ENCODE measurements at regions not wholly inside any gene's neighbourhood (a gene's known extent, or its start where the extent isn't known, plus 50 kb on each side); places are given as distances from the start of the nearest gene placed in this dataset.

DNA sequence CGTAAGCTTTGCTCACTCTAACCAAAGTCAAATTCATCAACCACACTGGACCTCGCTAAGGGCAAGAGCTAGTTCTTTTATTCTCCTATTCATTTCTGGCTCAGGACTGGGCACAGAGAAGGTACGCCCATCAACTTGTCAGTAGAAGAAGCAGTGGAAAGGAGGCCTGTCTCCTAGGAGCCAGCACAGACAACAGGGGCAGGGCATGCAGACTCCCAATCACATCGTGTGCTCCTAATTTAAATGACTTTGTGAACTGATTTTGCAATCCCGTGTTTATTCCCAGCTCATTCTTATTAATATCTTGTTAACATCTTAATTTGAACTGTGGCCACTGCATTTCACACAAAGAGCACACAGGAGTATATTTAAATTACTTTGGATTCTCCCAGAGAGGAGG, 161.1 kb upstream of the BCL6 start:
- TF ChIP-seq RCOR1 (IDR thresholded peaks at IDR 0.05; ENCODE audit: low read length): no peak
- TF ChIP-seq RFX5 (IDR thresholded peaks at IDR 0.05; ENCODE audit: low read length): no peak
- Histone ChIP-seq H3K27me3 (ENCODE audit: insufficient read depth) (no peaks in the 10 kb centered on the region), H3K9me3 (no peaks in the 10 kb centered on the region), H3K9me2 (no peaks in the 10 kb centered on the region), H3K36me3 (replicated peaks in 1 of 2; ENCODE audit: control insufficient read depth in 1 of 2, insufficient read depth in 2 of 2, low read length in 1 of 2) (no peaks in the 10 kb centered on the region), H3K79me2 (ENCODE audit: insufficient read depth) (no peaks in the 10 kb centered on the region), H3K4me2 (no peak overlapping the region), H3K4me1 (ENCODE audit: control insufficient read depth in 1 of 2, insufficient read depth in 2 of 2, low read depth in 1 of 2, low read length in 1 of 2) (peaks cover 0 to 4% of the 10 kb centered on the region in 2 experiments; a peak in 1 of 4 replicates), H3K4me3 (ENCODE audit: low read depth in 2 of 2, low read length in 1 of 2) (no peak overlapping the region), H3K9ac (no peak overlapping the region), H4K20me1 (ENCODE audit: insufficient read depth) (no peaks in the 10 kb centered on the region), H3F3A (replicated peaks; ENCODE audit: insufficient read depth) (no peaks in the 10 kb centered on the region), H2AFZ (ENCODE audit: low read depth) (no peak overlapping the region), H3K27ac (ENCODE audit: low read depth in 2 of 2, low read length in 1 of 2) (no peak overlapping the region)
- POLR2A ChIA-PET: no interaction called here
- CTCF ChIA-PET: interaction anchor here (0.6 to 2.9 kb wide), 2 partner anchors 166 to 783 kb away, joined by 3 to 8 read pairs; no protein-coding TSS in a partner anchor
- 49% methylated on average over 5 of the region's 5 CpGs for WGBS (ENCODE audit: low lambda C conversion rate)
- no peak for DNase-seq

DNA sequence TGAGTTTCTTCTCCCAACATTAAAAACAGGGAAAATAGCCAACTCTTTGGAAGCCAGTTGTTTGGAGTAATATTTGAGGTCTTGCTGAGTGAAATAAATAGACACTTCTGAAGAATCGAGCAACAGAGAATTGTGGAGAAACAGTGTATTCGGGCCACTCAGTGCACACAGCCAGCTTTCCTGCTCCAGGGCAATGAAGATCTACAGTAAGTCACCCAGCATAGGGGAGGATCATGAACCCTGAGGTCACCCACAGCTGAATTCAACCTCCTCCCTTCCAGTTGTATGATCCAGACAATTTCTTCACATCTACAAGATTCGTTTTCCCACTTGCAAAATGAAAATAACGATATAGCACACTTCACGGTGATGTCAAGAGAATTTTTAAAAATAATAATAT, 161.7 kb upstream of the BCL6 start:
- no peaks in the 10 kb centered on the region for H3K9me3 ChIP-seq
- H3K9ac ChIP-seq: no peak overlapping the region
- no peaks in the 10 kb centered on the region for H3F3A ChIP-seq (replicated peaks; ENCODE audit: insufficient read depth)
- H3K4me1 ChIP-seq (ENCODE audit: control insufficient read depth in 1 of 2, insufficient read depth in 2 of 2, low read depth in 1 of 2, low read length in 1 of 2): peaks cover 0 to 4% of the 10 kb centered on the region in 2 experiments; a peak in 1 of 4 replicates
- no peak for TF ChIP-seq NFIC (IDR thresholded peaks at IDR 0.05; ENCODE audit: borderline replicate concordance)
- TF ChIP-seq, protein P1, sequence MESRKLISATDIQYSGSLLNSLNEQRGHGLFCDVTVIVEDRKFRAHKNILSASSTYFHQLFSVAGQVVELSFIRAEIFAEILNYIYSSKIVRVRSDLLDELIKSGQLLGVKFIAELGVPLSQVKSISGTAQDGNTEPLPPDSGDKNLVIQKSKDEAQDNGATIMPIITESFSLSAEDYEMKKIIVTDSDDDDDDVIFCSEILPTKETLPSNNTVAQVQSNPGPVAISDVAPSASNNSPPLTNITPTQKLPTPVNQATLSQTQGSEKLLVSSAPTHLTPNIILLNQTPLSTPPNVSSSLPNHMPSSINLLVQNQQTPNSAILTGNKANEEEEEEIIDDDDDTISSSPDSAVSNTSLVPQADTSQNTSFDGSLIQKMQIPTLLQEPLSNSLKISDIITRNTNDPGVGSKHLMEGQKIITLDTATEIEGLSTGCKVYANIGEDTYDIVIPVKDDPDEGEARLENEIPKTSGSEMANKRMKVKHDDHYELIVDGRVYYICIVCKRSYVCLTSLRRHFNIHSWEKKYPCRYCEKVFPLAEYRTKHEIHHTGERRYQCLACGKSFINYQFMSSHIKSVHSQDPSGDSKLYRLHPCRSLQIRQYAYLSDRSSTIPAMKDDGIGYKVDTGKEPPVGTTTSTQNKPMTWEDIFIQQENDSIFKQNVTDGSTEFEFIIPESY (IDR thresholded peaks at IDR 0.05; ENCODE audit: borderline replicate concordance, low read depth): no peak
- DNase-seq: no peak
- no peaks in the 10 kb centered on the region for H3K36me3 ChIP-seq (replicated peaks in 1 of 2; ENCODE audit: control insufficient read depth in 1 of 2, insufficient read depth in 2 of 2, low read length in 1 of 2)
- H3K79me2 ChIP-seq (ENCODE audit: insufficient read depth): no peaks in the 10 kb centered on the region
- no peak overlapping the region for H2AFZ ChIP-seq (ENCODE audit: low read depth)
- no peak overlapping the region for H3K4me2 ChIP-seq
- H3K9me2 ChIP-seq: no peaks in the 10 kb centered on the region
- 37% methylated on average over 5 of the region's 5 CpGs for WGBS (ENCODE audit: low lambda C conversion rate)
- no peak overlapping the region for H3K4me3 ChIP-seq (ENCODE audit: low read depth in 2 of 2, low read length in 1 of 2)
- ChIA-PET CTCF (interaction anchor here (0.6 to 2.9 kb wide), 2 partner anchors 166 to 783 kb away, joined by 3 to 8 read pairs; no protein-coding TSS in a partner anchor), POLR2A (no interaction called here)
- no peaks in the 10 kb centered on the region for H3K27me3 ChIP-seq (ENCODE audit: insufficient read depth)
- no peak overlapping the region for H3K27ac ChIP-seq (ENCODE audit: low read depth in 2 of 2, low read length in 1 of 2)
- no peaks in the 10 kb centered on the region for H4K20me1 ChIP-seq (ENCODE audit: insufficient read depth)

DNA sequence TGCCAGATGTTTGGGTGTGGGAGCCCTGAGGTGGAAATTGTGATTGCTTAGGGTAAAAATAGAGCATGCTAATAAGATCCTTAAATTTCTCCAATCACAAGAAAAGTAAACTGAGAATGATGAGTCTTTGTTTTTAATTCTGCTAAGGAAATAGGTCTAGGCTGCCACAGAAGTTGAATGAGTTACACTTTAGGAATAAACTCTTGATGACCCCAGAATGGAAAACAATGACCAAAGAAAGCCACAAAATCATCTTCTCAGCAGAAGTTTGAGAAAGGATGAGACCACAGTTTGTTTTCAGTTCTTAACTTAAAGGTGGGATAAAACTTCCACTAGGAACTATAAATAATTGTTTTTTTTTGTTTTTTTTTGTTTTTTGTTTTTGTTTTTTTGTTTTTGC, 164.6 kb upstream of the BCL6 start:
- no peak overlapping the region for H3K27ac ChIP-seq (ENCODE audit: low read depth in 2 of 2, low read length in 1 of 2)
- TF ChIP-seq RCOR1 (IDR thresholded peaks at IDR 0.05; ENCODE audit: low read length) (no peak), MEF2A (IDR thresholded peaks at IDR 0.05; ENCODE audit: borderline replicate concordance, low read depth) (no peak), ELF1 (IDR thresholded peaks at IDR 0.05) (no peak), TEAD4 (IDR thresholded peaks at IDR 0.05; ENCODE audit: borderline replicate concordance, insufficient read depth) (no peak), NRF1 (IDR thresholded peaks at IDR 0.05; ENCODE audit: low read depth, low read length) (no peak), TCF12 (IDR thresholded peaks at IDR 0.05) (no peak), POLR2AphosphoS5 (IDR thresholded peaks at IDR 0.05; ENCODE audit: low read depth, low read length) (no peak), GABPA (IDR thresholded peaks at IDR 0.05; ENCODE audit: low read depth) (no peak), YY1 (IDR thresholded peaks at IDR 0.05; ENCODE audit: low read depth) (no peak)
- TF ChIP-seq, protein P1 (IDR thresholded peaks at IDR 0.05; ENCODE audit: borderline replicate concordance, low read depth): no peak
- TF ChIP-seq, protein P2, sequence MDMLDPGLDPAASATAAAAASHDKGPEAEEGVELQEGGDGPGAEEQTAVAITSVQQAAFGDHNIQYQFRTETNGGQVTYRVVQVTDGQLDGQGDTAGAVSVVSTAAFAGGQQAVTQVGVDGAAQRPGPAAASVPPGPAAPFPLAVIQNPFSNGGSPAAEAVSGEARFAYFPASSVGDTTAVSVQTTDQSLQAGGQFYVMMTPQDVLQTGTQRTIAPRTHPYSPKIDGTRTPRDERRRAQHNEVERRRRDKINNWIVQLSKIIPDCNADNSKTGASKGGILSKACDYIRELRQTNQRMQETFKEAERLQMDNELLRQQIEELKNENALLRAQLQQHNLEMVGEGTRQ (IDR thresholded peaks at IDR 0.05; ENCODE audit: borderline replicate concordance, low read depth, low read length): no peak
- TF ChIP-seq, protein P3, sequence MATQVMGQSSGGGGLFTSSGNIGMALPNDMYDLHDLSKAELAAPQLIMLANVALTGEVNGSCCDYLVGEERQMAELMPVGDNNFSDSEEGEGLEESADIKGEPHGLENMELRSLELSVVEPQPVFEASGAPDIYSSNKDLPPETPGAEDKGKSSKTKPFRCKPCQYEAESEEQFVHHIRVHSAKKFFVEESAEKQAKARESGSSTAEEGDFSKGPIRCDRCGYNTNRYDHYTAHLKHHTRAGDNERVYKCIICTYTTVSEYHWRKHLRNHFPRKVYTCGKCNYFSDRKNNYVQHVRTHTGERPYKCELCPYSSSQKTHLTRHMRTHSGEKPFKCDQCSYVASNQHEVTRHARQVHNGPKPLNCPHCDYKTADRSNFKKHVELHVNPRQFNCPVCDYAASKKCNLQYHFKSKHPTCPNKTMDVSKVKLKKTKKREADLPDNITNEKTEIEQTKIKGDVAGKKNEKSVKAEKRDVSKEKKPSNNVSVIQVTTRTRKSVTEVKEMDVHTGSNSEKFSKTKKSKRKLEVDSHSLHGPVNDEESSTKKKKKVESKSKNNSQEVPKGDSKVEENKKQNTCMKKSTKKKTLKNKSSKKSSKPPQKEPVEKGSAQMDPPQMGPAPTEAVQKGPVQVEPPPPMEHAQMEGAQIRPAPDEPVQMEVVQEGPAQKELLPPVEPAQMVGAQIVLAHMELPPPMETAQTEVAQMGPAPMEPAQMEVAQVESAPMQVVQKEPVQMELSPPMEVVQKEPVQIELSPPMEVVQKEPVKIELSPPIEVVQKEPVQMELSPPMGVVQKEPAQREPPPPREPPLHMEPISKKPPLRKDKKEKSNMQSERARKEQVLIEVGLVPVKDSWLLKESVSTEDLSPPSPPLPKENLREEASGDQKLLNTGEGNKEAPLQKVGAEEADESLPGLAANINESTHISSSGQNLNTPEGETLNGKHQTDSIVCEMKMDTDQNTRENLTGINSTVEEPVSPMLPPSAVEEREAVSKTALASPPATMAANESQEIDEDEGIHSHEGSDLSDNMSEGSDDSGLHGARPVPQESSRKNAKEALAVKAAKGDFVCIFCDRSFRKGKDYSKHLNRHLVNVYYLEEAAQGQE (IDR thresholded peaks at IDR 0.05; ENCODE audit: low read depth, low read length): no peak
- no peak overlapping the region for H3K4me2 ChIP-seq
- H3K9me2 ChIP-seq: no peaks in the 10 kb centered on the region
- no peaks in the 10 kb centered on the region for H3K36me3 ChIP-seq (replicated peaks in 1 of 2; ENCODE audit: control insufficient read depth in 1 of 2, insufficient read depth in 2 of 2, low read length in 1 of 2)
- H3F3A ChIP-seq (replicated peaks; ENCODE audit: insufficient read depth): no peaks in the 10 kb centered on the region
- no peak overlapping the region for H3K4me3 ChIP-seq (ENCODE audit: low read depth in 2 of 2, low read length in 1 of 2)
- no peaks in the 10 kb centered on the region for H3K9me3 ChIP-seq
- CTCF ChIA-PET: no interaction called here
- H3K4me1 ChIP-seq (ENCODE audit: control insufficient read depth in 1 of 2, insufficient read depth in 2 of 2, low read depth in 1 of 2, low read length in 1 of 2): peaks cover 0 to 4% of the 10 kb centered on the region in 2 experiments; a peak in 1 of 4 replicates
- H3K79me2 ChIP-seq (ENCODE audit: insufficient read depth): no peaks in the 10 kb centered on the region
- no peaks in the 10 kb centered on the region for H4K20me1 ChIP-seq (ENCODE audit: insufficient read depth)
- POLR2A ChIA-PET: no interaction called here
- no peak for DNase-seq
- H3K27me3 ChIP-seq (ENCODE audit: insufficient read depth): no peaks in the 10 kb centered on the region
- no peak overlapping the region for H3K9ac ChIP-seq
- H2AFZ ChIP-seq (ENCODE audit: low read depth): no peak overlapping the region

All from SK-N-SH (cell line).